Epithelial cell of proximal tubule (primary cell): ENCODE measurements at regions not wholly inside any gene's neighbourhood (a gene's known extent, or its start where the extent isn't known, plus 50 kb on each side); places are given as distances from the start of the nearest gene placed in this dataset.

ENCODE experiments used
- DNase-seq: peaks from one replicate; pipeline ENCODE4 v3.0.0-alpha.2; 2011; ENCODE audit warnings: low read depth
- H3K4me3 ChIP-seq: 2 replicates; pipeline ENCODE4 v1.5.1; 2011; ENCODE audit warnings: low read depth, mild to moderate bottlenecking, low read length
- TF ChIP-seq, protein P1 (sequence below): conservative IDR thresholded peaks from 2 replicates; pipeline ENCODE4 v1.5.1; 2012; ENCODE audit warnings: low read depth, mild to moderate bottlenecking, low read length

GRCh38 chr7:35537067-35538023 lies 157.6 kb downstream of the HERPUD2 start:
- DNase-seq: no peak
- peak overlapping the region; percentile 48 for H3K4me3 ChIP-seq
- TF ChIP-seq, protein P1, sequence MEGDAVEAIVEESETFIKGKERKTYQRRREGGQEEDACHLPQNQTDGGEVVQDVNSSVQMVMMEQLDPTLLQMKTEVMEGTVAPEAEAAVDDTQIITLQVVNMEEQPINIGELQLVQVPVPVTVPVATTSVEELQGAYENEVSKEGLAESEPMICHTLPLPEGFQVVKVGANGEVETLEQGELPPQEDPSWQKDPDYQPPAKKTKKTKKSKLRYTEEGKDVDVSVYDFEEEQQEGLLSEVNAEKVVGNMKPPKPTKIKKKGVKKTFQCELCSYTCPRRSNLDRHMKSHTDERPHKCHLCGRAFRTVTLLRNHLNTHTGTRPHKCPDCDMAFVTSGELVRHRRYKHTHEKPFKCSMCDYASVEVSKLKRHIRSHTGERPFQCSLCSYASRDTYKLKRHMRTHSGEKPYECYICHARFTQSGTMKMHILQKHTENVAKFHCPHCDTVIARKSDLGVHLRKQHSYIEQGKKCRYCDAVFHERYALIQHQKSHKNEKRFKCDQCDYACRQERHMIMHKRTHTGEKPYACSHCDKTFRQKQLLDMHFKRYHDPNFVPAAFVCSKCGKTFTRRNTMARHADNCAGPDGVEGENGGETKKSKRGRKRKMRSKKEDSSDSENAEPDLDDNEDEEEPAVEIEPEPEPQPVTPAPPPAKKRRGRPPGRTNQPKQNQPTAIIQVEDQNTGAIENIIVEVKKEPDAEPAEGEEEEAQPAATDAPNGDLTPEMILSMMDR: peak; percentile 88

GRCh38 chr7:35536396-35536826 lies 158.5 kb downstream of the HERPUD2 start:
- DNase-seq: no peak
- TF ChIP-seq, protein P1: no peak
- H3K4me3 ChIP-seq: no peak overlapping the region

DNA sequence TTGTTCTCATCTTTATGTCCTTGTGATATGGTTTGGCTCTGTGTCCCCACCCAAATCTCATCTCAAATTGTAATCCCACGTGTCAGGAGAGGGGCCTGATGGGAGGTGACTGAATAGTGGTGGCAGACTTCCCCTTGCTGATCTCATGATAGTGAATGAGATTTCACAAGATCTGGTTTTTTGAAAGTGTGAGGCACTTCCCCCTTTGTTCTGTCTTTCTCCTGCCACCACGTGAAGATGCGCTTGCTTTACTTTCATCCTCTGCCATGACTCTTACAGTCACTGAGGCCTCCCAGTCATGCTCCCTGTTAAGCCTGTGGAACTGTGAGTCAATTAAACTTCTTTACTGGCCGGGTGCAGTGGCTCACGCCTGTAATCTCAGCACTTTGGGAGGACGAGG lies 161.0 kb downstream of the HERPUD2 start:
- DNase-seq: no peak
- TF ChIP-seq, protein P1: no peak
- no peak overlapping the region for H3K4me3 ChIP-seq

GRCh38 chr7:35530124-35531109 lies 164.5 kb downstream of the HERPUD2 start:
- DNase-seq: no peak
- no peak overlapping the region for H3K4me3 ChIP-seq
- TF ChIP-seq, protein P1: no peak

DNA sequence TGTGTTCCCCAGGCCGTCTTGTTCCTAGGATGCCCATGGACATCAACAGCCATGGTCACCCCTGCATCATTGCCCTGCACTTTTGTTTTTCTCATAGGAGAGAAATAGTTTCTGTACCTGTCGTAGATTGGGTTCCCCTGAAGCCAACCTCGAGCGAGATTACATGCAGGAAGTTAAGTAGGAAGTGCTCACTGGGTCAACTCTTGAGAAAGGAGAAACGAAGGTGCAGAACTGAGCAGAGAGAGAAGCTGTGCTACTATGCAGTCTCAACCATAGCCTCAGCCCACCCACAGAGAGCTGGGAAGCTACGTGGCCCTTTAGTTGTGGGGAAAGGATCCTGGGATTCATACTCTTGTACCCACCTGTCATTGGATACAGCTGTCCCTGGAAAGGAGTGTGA lies 165.2 kb downstream of the HERPUD2 start:
- no peak overlapping the region for H3K4me3 ChIP-seq
- no peak for DNase-seq
- TF ChIP-seq, protein P1: no peak

DNA sequence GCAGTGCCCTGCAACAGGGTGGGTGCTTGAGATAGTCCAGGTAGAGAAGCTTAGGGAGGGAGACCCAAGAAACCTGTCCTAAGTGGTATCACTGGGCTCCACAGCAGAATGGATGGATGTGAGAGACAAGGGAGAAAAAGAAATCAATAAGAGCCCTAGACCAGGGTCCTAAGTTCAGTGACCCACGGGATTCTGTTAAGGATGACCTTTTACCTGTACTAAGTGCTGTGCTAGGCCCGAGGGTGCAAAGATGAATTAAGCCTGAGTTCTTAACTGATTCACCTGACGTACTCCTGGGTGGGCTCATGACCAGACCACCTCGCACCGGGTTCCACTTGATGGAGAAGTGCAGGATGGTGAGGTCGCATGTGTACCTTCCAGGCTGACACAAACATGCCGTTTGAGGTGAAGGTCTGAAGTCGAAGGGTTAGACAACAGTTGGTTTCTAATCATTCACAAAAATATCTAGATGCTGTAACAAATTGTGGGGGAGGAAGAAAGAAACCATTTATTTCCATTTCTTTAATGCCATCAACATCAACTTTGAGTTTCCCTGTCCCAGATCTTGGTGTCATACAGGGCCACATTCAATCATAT lies 166.5 kb downstream of the HERPUD2 start:
- no peak overlapping the region for H3K4me3 ChIP-seq
- TF ChIP-seq, protein P1: no peak
- no peak for DNase-seq
